CD4-positive, CD25-positive, alpha-beta regulatory T cell (primary cell): ENCODE measurements at regions not wholly inside any gene's neighbourhood (a gene's known extent, or its start where the extent isn't known, plus 50 kb on each side); places are given as distances from the start of the nearest gene placed in this dataset.
A peak's percentile ranks its signal among the peaks of the same experiment; 100 is the strongest.

Experiments used
- ATAC-seq, 2 donors: fragments of 150-1000 bp; cut with Tn5 transposase; one replicate each; pipeline ENCODE4 v1.10.0; 2021; ENCODE audit warnings: low read depth in 2 of 2, moderate number of reproducible peaks in 2 of 2, moderate library complexity in 1 of 2
- DNase-seq, 3 donors: peaks; one replicate each; pipeline versions ENCODE4 v3.0.0 to v3.0.0-alpha.2; 2012 to 2022; ENCODE audit warnings: mixed read lengths in 1 of 3
- H3K27ac ChIP-seq: one replicate; pipeline ENCODE4 v1.7.0; 2013; ENCODE audit warnings: mild to moderate bottlenecking, low read length; ENCODE audit not compliant: insufficient read depth, poor library complexity, severe bottlenecking
- H3K27me3 ChIP-seq: one replicate; pipeline ENCODE4 v1.7.0; 2013; ENCODE audit warnings: low read length; ENCODE audit not compliant: control insufficient read depth, insufficient read depth
- H3K36me3 ChIP-seq: one replicate; pipeline ENCODE4 v1.7.0; 2013; ENCODE audit warnings: mild to moderate bottlenecking, low read length, moderate library complexity; ENCODE audit not compliant: control insufficient read depth, insufficient read depth
- H3K4me1 ChIP-seq: 2 replicates; pipeline ENCODE4 v1.7.0; 2013; ENCODE audit warnings: mild to moderate bottlenecking, low read length; ENCODE audit not compliant: insufficient read depth, control insufficient read depth, poor library complexity, severe bottlenecking
- H3K4me3 ChIP-seq: one replicate; pipeline ENCODE4 v1.7.0; 2013; ENCODE audit warnings: low read depth, mild to moderate bottlenecking, low read length, moderate library complexity
- H3K9me3 ChIP-seq, 2 experiments: 1 replicate in 1 of 2; 2 replicates in 1 of 2; pipeline ENCODE4 v1.7.0; 2013; ENCODE audit warnings: low read length in 2 of 2, mild to moderate bottlenecking in 1 of 2, moderate library complexity in 1 of 2; ENCODE audit not compliant: control insufficient read depth in 2 of 2
- H3K27ac Mint-ChIP-seq, 3 donors: one replicate each; pipeline ENCODE4 v1.8.0; 2020 to 2022; ENCODE audit warnings: mild to moderate bottlenecking in 3 of 3, mixed read lengths in 3 of 3, moderate library complexity in 2 of 3
- H3K27me3 Mint-ChIP-seq: one replicate; pipeline ENCODE4 v1.8.0; 2022; ENCODE audit warnings: mild to moderate bottlenecking, mixed read lengths
- H3K36me3 Mint-ChIP-seq: one replicate; pipeline ENCODE4 v1.8.0; 2020; ENCODE audit warnings: mixed read lengths
- H3K4me1 Mint-ChIP-seq, 4 donors: one replicate each; pipeline ENCODE4 v1.8.0; 2020 to 2022; ENCODE audit warnings: mixed read lengths in 4 of 4, mild to moderate bottlenecking in 1 of 4
- H3K4me3 Mint-ChIP-seq, 4 donors: one replicate each; pipeline ENCODE4 v1.8.0; 2020 to 2022; ENCODE audit warnings: mild to moderate bottlenecking in 4 of 4, mixed read lengths in 4 of 4, moderate library complexity in 3 of 4
- H3K9me3 Mint-ChIP-seq, 7 donors: one replicate each; pipeline ENCODE4 v1.8.0; 2020 to 2022; ENCODE audit warnings: mixed read lengths in 7 of 7, mild to moderate bottlenecking in 3 of 7, moderate library complexity in 2 of 7

GRCh38 chr10:128814782-128815181 lies 652.3 kb upstream of the MGMT start:
- Mint-ChIP-seq H3K4me3 (no peak overlapping the region), H3K4me1 (no peaks in the 10 kb centered on the region), H3K9me3 (peaks cover 0 to 3% (median 0%) of the 10 kb centered on the region in 7 donors), H3K27me3 (peaks cover 13% of the 10 kb centered on the region), H3K36me3 (no peaks in the 10 kb centered on the region), H3K27ac (no peak overlapping the region)
- H3K36me3 ChIP-seq = no peaks in the 10 kb centered on the region
- H3K27ac ChIP-seq = no peak overlapping the region
- no peaks in the 10 kb centered on the region for H3K9me3 ChIP-seq
- no peaks in the 10 kb centered on the region for H3K4me1 ChIP-seq
- ATAC-seq = no peak
- H3K4me3 ChIP-seq = no peak overlapping the region
- H3K27me3 ChIP-seq = no peaks in the 10 kb centered on the region
- no peak for DNase-seq

- no peak overlapping the region for H3K4me3 Mint-ChIP-seq
- no peak for ATAC-seq
Measured at GRCh38 chr10:128816726-128817125, 650.3 kb upstream of the MGMT start.

GRCh38 chr10:128817636-128818035 lies 649.4 kb upstream of the MGMT start:
- no peaks in the 10 kb centered on the region for H3K9me3 ChIP-seq
- no peak overlapping the region for H3K27ac Mint-ChIP-seq
- H3K4me3 ChIP-seq = no peak overlapping the region
- peaks cover 3% of the 10 kb centered on the region for H3K27me3 Mint-ChIP-seq
- no peaks in the 10 kb centered on the region for H3K27me3 ChIP-seq
- H3K36me3 ChIP-seq = no peaks in the 10 kb centered on the region
- no peak for ATAC-seq
- no peaks in the 10 kb centered on the region for H3K4me1 Mint-ChIP-seq
- DNase-seq = no peak
- H3K27ac ChIP-seq = no peak overlapping the region
- no peak overlapping the region for H3K4me3 Mint-ChIP-seq
- H3K36me3 Mint-ChIP-seq = no peaks in the 10 kb centered on the region
- H3K4me1 ChIP-seq = no peaks in the 10 kb centered on the region
- peaks cover 0 to 4% (median 0%) of the 10 kb centered on the region in 7 donors for H3K9me3 Mint-ChIP-seq

More at GRCh38 chr10:128816726-128817125, 650.3 kb upstream of the MGMT start:
- H3K27ac ChIP-seq = no peak overlapping the region
- Mint-ChIP-seq H3K27ac (no peak overlapping the region), H3K27me3 (peaks cover 5% of the 10 kb centered on the region), H3K4me1 (no peaks in the 10 kb centered on the region), H3K36me3 (no peaks in the 10 kb centered on the region), H3K9me3 (peaks cover 0 to 4% (median 0%) of the 10 kb centered on the region in 7 donors)
- H3K27me3 ChIP-seq = no peaks in the 10 kb centered on the region
- no peaks in the 10 kb centered on the region for H3K4me1 ChIP-seq
- DNase-seq = no peak
- no peaks in the 10 kb centered on the region for H3K9me3 ChIP-seq
- H3K36me3 ChIP-seq = no peaks in the 10 kb centered on the region
- no peak overlapping the region for H3K4me3 ChIP-seq

- no peaks in the 10 kb centered on the region for H3K4me1 ChIP-seq
- no peak overlapping the region for H3K27ac ChIP-seq
- Mint-ChIP-seq H3K9me3 (peaks cover 0 to 4% (median 0%) of the 10 kb centered on the region in 7 donors), H3K27ac (peak overlapping the region in 1 of 3 donors; percentile 82), H3K36me3 (no peaks in the 10 kb centered on the region), H3K27me3 (no peaks in the 10 kb centered on the region), H3K4me1 (no peaks in the 10 kb centered on the region), H3K4me3 (no peak overlapping the region)
- H3K36me3 ChIP-seq = no peaks in the 10 kb centered on the region
- DNase-seq (no peak), ATAC-seq (no peak)
- no peak overlapping the region for H3K4me3 ChIP-seq
- no peaks in the 10 kb centered on the region for H3K27me3 ChIP-seq
- no peaks in the 10 kb centered on the region for H3K9me3 ChIP-seq
Measured at GRCh38 chr10:128820663-128821062, 646.4 kb upstream of the MGMT start.

- H3K4me1 Mint-ChIP-seq = no peaks in the 10 kb centered on the region
- H3K36me3 Mint-ChIP-seq = no peaks in the 10 kb centered on the region
- ATAC-seq (no peak), DNase-seq (no peak)
- no peak overlapping the region for H3K4me3 Mint-ChIP-seq
- peaks cover under 1% of the 10 kb centered on the region for H3K27me3 Mint-ChIP-seq
- Histone ChIP-seq H3K36me3 (no peaks in the 10 kb centered on the region), H3K9me3 (no peaks in the 10 kb centered on the region), H3K27me3 (no peaks in the 10 kb centered on the region), H3K4me1 (no peaks in the 10 kb centered on the region), H3K27ac (no peak overlapping the region), H3K4me3 (no peak overlapping the region)
- H3K27ac Mint-ChIP-seq = no peak overlapping the region
- H3K9me3 Mint-ChIP-seq = peaks cover 0 to 3% (median 0%) of the 10 kb centered on the region in 7 donors
Measured at GRCh38 chr10:128823201-128823600, 643.8 kb upstream of the MGMT start.

- no peak for ATAC-seq
- no peaks in the 10 kb centered on the region for H3K27me3 ChIP-seq
- H3K4me1 ChIP-seq = no peaks in the 10 kb centered on the region
- no peak overlapping the region for H3K27ac ChIP-seq
- no peak for DNase-seq
- Mint-ChIP-seq H3K27ac (no peak overlapping the region), H3K4me3 (no peak overlapping the region), H3K9me3 (peaks cover 0 to 1% (median 0%) of the 10 kb centered on the region in 7 donors), H3K36me3 (no peaks in the 10 kb centered on the region), H3K27me3 (peaks cover 4% of the 10 kb centered on the region), H3K4me1 (no peaks in the 10 kb centered on the region)
- no peaks in the 10 kb centered on the region for H3K9me3 ChIP-seq
- no peak overlapping the region for H3K4me3 ChIP-seq
- no peaks in the 10 kb centered on the region for H3K36me3 ChIP-seq
Measured at GRCh38 chr10:128825626-128826025, 641.4 kb upstream of the MGMT start.

GRCh38 chr10:128833671-128834070 lies 633.4 kb upstream of the MGMT start:
- H3K4me3 Mint-ChIP-seq = no peak overlapping the region
- no peak overlapping the region for H3K27ac Mint-ChIP-seq
- H3K4me1 Mint-ChIP-seq = no peaks in the 10 kb centered on the region
- Histone ChIP-seq H3K4me3 (no peak overlapping the region), H3K27ac (no peak overlapping the region), H3K9me3 (no peaks in the 10 kb centered on the region), H3K36me3 (no peaks in the 10 kb centered on the region), H3K27me3 (no peaks in the 10 kb centered on the region), H3K4me1 (no peaks in the 10 kb centered on the region)
- H3K27me3 Mint-ChIP-seq = peaks cover under 1% of the 10 kb centered on the region
- no peak for DNase-seq
- ATAC-seq = no peak
- H3K36me3 Mint-ChIP-seq = no peaks in the 10 kb centered on the region
- peaks cover 0 to 2% (median 0%) of the 10 kb centered on the region in 7 donors for H3K9me3 Mint-ChIP-seq

GRCh38 chr10:128835361-128835760 lies 631.7 kb upstream of the MGMT start:
- Histone ChIP-seq H3K36me3 (no peaks in the 10 kb centered on the region), H3K4me3 (no peak overlapping the region), H3K27me3 (no peaks in the 10 kb centered on the region), H3K4me1 (no peaks in the 10 kb centered on the region), H3K27ac (no peak overlapping the region), H3K9me3 (no peaks in the 10 kb centered on the region)
- no peaks in the 10 kb centered on the region for H3K4me1 Mint-ChIP-seq
- no peak overlapping the region for H3K27ac Mint-ChIP-seq
- no peak overlapping the region for H3K4me3 Mint-ChIP-seq
- ATAC-seq (no peak), DNase-seq (no peak)
- H3K36me3 Mint-ChIP-seq = no peaks in the 10 kb centered on the region
- peaks cover 5% of the 10 kb centered on the region for H3K27me3 Mint-ChIP-seq
- H3K9me3 Mint-ChIP-seq = peaks cover 0 to 2% (median 0%) of the 10 kb centered on the region in 7 donors
